Transverse colon (tissue), 4 donors: ENCODE measurements at regions not wholly inside any gene's neighbourhood (a gene's known extent, or its start where the extent isn't known, plus 50 kb on each side); places are given as distances from the start of the nearest gene placed in this dataset.

Experiments
- DNase-seq: peaks from one replicate; pipeline ENCODE4 v3.0.0-alpha.2; 2019
- H3K27ac ChIP-seq, 4 donors: fragments of 200-600 bp; sonication (generic); 2 replicates each; pipeline ENCODE4 v1.5.1; 2016 to 2018; ENCODE audit warnings: inconsistent platforms in 4 of 4
- H3K27me3 ChIP-seq: fragments of 200-600 bp; sonication (generic); 2 replicates; pipeline ENCODE4 v1.5.1; 2017; ENCODE audit warnings: inconsistent platforms
- H3K36me3 ChIP-seq, 4 donors: fragments of 200-600 bp; sonication (generic); 2 replicates each; pipeline ENCODE4 v1.5.1; 2017 to 2019; ENCODE audit warnings: inconsistent platforms in 4 of 4
- H3K4me1 ChIP-seq, 4 donors: fragments of 200-600 bp; sonication (generic); 2 replicates each; pipeline ENCODE4 v1.5.1; 2017 to 2020; ENCODE audit warnings: inconsistent platforms in 4 of 4
- H3K4me3 ChIP-seq, 4 donors: fragments of 200-600 bp; sonication (generic); 1 replicate in 1 of 4; 2 replicates in 3 of 4; pipeline versions ENCODE4 v1.5.1 to v1.6.1; 2017 to 2019; ENCODE audit warnings: inconsistent platforms in 4 of 4
- H3K9me3 ChIP-seq, 2 donors: fragments of 200-600 bp; sonication (generic); 2 replicates each; pipeline ENCODE4 v1.5.1; 2017 to 2019; ENCODE audit warnings: inconsistent platforms in 2 of 2
- CTCF ChIP-seq, 5 experiments: fragments of 200-600 bp in 3 of 5; fragments of 450-650 bp in 2 of 5; sonication (generic) in 3 of 5; IDR thresholded peaks; 1 replicate in 2 of 5; 2 replicates in 3 of 5; pipeline ENCODE4 v1.5.1; 2016 to 2017; ENCODE audit warnings: antibody characterized with exemption in 5 of 5, inconsistent platforms in 3 of 5, mild to moderate bottlenecking in 2 of 5, moderate library complexity in 1 of 5
- EP300 ChIP-seq: sonication (generic); formaldehyde crosslinking; IDR thresholded peaks from one replicate; pipeline ENCODE4 v1.6.1; 2017; ENCODE audit warnings: antibody characterized with exemption, low read depth
- POLR2A ChIP-seq: fragments of 450-650 bp; IDR thresholded peaks from one replicate; pipeline ENCODE4 v1.6.1; 2016; ENCODE audit warnings: antibody characterized with exemption, mild to moderate bottlenecking, moderate library complexity
- POLR2AphosphoS5 ChIP-seq, 3 donors: sonication (generic); formaldehyde crosslinking; IDR thresholded peaks; one replicate each; pipeline ENCODE4 v1.6.1; 2016; ENCODE audit warnings: antibody characterized with exemption in 3 of 3
- WGBS, 2 donors: methylation state at CpG; one replicate each; pipeline ENCODE4 v1.1.5; 2018; ENCODE audit warnings: low coverage in 1 of 2; 5-methylcytosine and 5-hydroxymethylcytosine counted together
- in situ Hi-C, 4 donors: fragments of 200-750 bp; cut with MboI; loops; one replicate each; pipeline versions ENCODE4 v1.15.0 to v1.15.1; 2017; ENCODE audit warnings: low sequenced_read_pairs in 3 of 4, low pct_ligation_motif_present in 1 of 4, low pct_unique_long_range_greater_than_20kb in 1 of 4
- intact Hi-C: fragments of 100-400 bp; cut with DNase I; formaldehyde crosslinking; loops from one replicate; pipeline ENCODE4 v1.15.1; 2023; ENCODE audit warnings: low total_unique reads

DNA sequence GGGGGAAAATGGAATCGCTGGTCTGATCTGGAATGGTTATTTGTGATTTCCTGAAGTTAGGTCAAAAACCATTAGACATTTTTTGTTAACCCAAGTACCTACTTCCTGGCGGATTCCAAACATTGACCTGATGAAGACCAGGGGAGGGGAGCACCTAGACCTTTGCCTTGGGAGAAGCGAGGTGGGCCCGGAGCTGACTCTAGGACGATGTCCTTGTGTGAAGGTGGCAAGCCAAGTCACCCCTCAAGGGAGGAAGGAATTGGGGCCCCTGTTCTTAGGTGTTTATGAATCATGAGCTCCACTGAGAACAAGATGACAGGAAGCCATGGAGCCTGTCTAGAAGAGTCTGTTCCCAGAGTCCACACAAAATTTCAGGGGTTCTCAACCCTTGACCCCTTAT is 204.9 kb upstream of the FOXF1 start:
- Histone ChIP-seq H3K36me3 (no peaks in the 10 kb centered on the region), H3K4me1 (peaks cover 6 to 16% (median 11%) of the 10 kb centered on the region in 4 donors), H3K27me3 (no peaks in the 10 kb centered on the region), H3K9me3 (no peaks in the 10 kb centered on the region), H3K27ac (peak overlapping the region; percentile 89 to 95 (median 92)), H3K4me3 (no peak overlapping the region)
- in situ Hi-C loops (loop anchor here in 1 of 4 donors (25.0 kb wide), 1 partner anchor 207 kb away; the partner anchor contains the start of gene FOXF1), intact Hi-C loops (loop anchor here (10.0 kb wide), 1 partner anchor 231 kb away; no protein-coding TSS in a partner anchor)
- DNase-seq, result no peak
- WGBS, 2 donors, result 82 to 83% methylated on average over 1 to 5 of the region's 5 CpGs
- TF ChIP-seq POLR2A, result no peak
- TF ChIP-seq EP300, result no peak
- no peak for TF ChIP-seq CTCF (IDR thresholded peaks at IDR 0.05)
- TF ChIP-seq POLR2AphosphoS5 (IDR thresholded peaks at IDR 0.05), result no peak

DNA sequence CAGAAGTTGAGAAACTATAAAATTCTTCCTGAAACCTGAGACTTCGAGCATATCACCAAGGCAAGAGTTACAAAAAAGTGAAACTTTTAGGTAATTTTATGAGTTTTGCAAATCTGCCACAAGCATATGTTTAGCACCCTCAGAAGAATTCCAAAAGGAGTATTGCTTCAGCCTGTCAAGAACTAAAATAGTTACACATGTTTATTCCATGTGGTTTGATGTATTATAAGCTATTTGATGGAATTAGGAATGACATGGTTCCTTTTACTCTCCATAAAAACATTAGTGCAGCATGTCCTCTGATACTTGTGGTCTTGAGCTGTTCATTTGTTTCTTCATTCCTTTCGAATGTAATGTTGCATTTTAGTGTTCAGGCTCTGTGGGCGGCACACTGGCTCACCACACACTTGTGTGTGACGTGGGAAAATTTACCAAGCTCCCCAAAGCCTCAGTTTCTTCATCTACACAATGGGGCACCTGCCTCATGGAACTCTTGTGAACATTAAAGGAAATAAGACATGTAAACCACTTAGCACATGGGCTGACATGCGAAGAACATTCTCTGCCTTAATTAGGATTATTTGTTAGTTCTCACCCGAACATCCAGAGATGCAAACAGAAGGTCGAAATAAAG is 204.2 kb upstream of the FOXF1 start:
- H3K27me3 ChIP-seq, result no peaks in the 10 kb centered on the region
- peak overlapping the region; percentile 89 to 95 (median 92) for H3K27ac ChIP-seq
- H3K4me3 ChIP-seq, result no peak overlapping the region
- in situ Hi-C loops, result loop anchor here in 1 of 4 donors (25.0 kb wide), 1 partner anchor 206 kb away; the partner anchor contains the start of gene FOXF1
- no peaks in the 10 kb centered on the region for H3K9me3 ChIP-seq
- intact Hi-C loops, result loop anchor here (10.0 kb wide), 1 partner anchor 231 kb away; no protein-coding TSS in a partner anchor
- peak in 2 of 3 donors; percentile 31 to 65 for TF ChIP-seq POLR2AphosphoS5 (IDR thresholded peaks at IDR 0.05)
- TF ChIP-seq POLR2A, result no peak
- H3K36me3 ChIP-seq, result no peaks in the 10 kb centered on the region
- no peak for DNase-seq
- peaks cover 5 to 16% (median 8%) of the 10 kb centered on the region in 4 donors for H3K4me1 ChIP-seq
- 66 to 68% methylated on average over 5 to 7 of the region's 7 CpGs for WGBS, 2 donors

DNA sequence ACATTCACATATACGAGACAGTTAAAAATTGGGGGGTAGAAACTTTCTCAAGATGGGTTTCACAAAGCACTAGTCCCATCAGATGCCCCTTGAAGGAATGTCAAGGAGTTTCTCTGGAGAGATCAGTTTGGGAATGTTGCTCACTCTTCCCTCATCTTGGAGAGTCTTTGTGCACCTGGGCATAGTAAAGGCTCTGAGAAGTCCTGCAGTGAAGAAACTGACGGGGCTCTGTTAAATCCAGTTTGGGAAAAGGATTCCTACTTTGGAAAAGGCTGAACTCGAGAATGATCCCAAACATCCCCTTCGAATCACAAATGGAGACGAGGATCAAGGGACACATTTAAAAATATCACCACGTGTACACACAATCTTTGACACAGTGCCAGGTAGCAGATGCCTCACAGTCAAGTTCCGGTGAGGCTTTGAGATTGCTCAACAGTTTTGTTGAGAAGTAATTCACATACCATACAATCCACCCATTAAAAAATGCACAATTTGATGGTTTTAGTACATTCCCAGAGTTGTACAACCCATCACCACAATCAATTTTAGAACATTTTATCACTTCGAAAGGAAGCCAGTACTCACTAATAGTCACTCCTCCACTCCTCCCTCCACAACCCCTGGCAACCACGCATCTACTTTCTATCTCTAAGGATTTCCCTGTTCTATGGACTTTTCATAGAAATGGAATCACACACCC is 203.4 kb upstream of the FOXF1 start:
- no peak for DNase-seq
- Histone ChIP-seq H3K4me3 (no peak overlapping the region), H3K4me1 (peaks cover 3 to 16% (median 8%) of the 10 kb centered on the region in 4 donors), H3K27me3 (no peaks in the 10 kb centered on the region), H3K9me3 (no peaks in the 10 kb centered on the region), H3K27ac (peak overlapping the region; percentile 89 to 95 (median 92)), H3K36me3 (no peaks in the 10 kb centered on the region)
- in situ Hi-C loops, result loop anchor here in 1 of 4 donors (25.0 kb wide), 1 partner anchor 205 kb away; the partner anchor contains the start of gene FOXF1
- 56 to 70% methylated on average over 9 of the region's 9 CpGs for WGBS, 2 donors
- intact Hi-C loops, result loop anchor here (10.0 kb wide), 1 partner anchor 232 kb away; no protein-coding TSS in a partner anchor
- TF ChIP-seq CTCF (IDR thresholded peaks at IDR 0.05) (no peak), POLR2AphosphoS5 (IDR thresholded peaks at IDR 0.05) (no peak), POLR2A (no peak), EP300 (no peak)

DNA sequence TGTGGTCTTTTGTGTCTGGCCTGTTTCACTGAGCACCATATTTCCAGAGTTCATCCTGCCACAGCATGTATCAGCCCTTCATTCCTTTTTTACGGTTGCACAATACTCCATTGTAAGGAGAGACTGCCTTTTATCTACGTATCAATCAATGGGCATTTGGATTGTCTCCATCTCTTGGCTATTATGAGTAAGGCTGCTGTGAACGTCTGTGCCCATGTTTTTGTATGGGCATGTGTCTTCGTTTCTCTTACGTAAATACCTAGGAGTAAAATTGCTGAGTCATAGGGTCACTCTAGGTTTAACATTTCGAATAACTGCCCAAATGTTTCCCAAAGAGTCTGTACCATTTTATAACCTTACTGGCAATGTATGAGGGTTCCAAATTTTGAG is 202.8 kb upstream of the FOXF1 start:
- peaks cover 0 to 16% (median 8%) of the 10 kb centered on the region in 4 donors for H3K4me1 ChIP-seq
- no peak for DNase-seq
- H3K27me3 ChIP-seq, result no peaks in the 10 kb centered on the region
- in situ Hi-C loops, result loop anchor here in 1 of 4 donors (25.0 kb wide), 1 partner anchor 205 kb away; the partner anchor contains the start of gene FOXF1
- no peak overlapping the region for H3K4me3 ChIP-seq
- 31 to 48% methylated on average over 2 to 6 of the region's 6 CpGs for WGBS, 2 donors
- TF ChIP-seq POLR2A (no peak), EP300 (peak; percentile 75), CTCF (IDR thresholded peaks at IDR 0.05) (no peak), POLR2AphosphoS5 (IDR thresholded peaks at IDR 0.05) (peak in 2 of 3 donors; percentile 46 to 59)
- peak overlapping the region; percentile 26 to 95 (median 92) for H3K27ac ChIP-seq
- H3K9me3 ChIP-seq, result no peaks in the 10 kb centered on the region
- intact Hi-C loops, result loop anchor here (10.0 kb wide), 1 partner anchor 233 kb away; no protein-coding TSS in a partner anchor
- H3K36me3 ChIP-seq, result no peaks in the 10 kb centered on the region
